ENCODE measurements at regions not wholly inside any gene's neighbourhood (a gene's known extent, or its start where the extent isn't known, plus 50 kb on each side); places are given as distances from the start of the nearest gene placed in this dataset.
"Not testable (repeated sequence)": the region's sequence is repeated elsewhere in the genome, so short reads cannot be mapped to it uniquely, and the experiment has no call there.

DNA sequence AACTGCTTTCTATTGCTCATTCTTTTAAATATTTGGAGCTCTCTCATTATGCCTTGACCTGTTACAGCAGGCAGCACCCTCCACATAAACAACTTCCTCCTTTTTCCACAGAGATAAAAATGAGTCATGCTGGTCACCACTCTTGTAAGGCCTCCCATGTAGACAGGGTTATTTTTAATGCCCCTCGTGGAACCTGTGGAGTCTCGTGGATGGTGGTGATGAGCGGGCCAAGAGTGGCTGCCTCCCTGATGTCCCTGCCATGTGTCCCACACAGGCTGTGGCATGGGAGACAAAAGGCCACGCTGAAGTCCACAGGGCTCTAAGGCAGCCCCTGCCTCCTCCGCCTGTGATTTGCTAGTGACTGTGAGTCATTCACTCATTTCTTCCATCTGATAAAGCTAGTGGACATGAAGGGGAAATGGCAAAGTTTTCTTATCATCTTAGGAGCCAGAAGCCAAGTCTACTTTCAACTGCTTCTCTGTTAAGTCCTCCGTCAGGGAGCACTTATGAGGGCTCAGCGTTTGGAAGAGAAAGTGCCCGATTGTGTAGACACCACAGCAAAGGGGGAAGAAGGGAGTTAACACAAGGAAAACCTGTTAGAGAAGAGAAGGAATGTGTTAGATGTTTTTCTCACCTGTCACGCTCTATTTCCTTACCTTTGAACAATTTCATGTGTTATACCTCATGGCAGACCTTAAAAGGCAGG is 121.6 kb upstream of the FAT1 start:
- no peak for TF ChIP-seq TARDBP (IDR thresholded peaks at IDR 0.05)
- no peak for TF ChIP-seq HDGF (IDR thresholded peaks at IDR 0.05; ENCODE audit: borderline replicate concordance)
- no peak for TF ChIP-seq ARNT (IDR thresholded peaks at IDR 0.05)
- no peak for TF ChIP-seq NFRKB (IDR thresholded peaks at IDR 0.05)
- no peak for TF ChIP-seq FOXM1 (IDR thresholded peaks at IDR 0.05; ENCODE audit: borderline replicate concordance)
- TF ChIP-seq LEF1 (IDR thresholded peaks at IDR 0.05; ENCODE audit: borderline replicate concordance) = no peak
- no peak for TF ChIP-seq ELF4 (IDR thresholded peaks at IDR 0.05)
- TF ChIP-seq CTBP1 (IDR thresholded peaks at IDR 0.05; ENCODE audit: borderline replicate concordance) = no peak
- TF ChIP-seq, protein P1, sequence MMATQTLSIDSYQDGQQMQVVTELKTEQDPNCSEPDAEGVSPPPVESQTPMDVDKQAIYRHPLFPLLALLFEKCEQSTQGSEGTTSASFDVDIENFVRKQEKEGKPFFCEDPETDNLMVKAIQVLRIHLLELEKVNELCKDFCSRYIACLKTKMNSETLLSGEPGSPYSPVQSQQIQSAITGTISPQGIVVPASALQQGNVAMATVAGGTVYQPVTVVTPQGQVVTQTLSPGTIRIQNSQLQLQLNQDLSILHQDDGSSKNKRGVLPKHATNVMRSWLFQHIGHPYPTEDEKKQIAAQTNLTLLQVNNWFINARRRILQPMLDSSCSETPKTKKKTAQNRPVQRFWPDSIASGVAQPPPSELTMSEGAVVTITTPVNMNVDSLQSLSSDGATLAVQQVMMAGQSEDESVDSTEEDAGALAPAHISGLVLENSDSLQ (IDR thresholded peaks at IDR 0.05) = no peak
- TF ChIP-seq FOXA1 (IDR thresholded peaks at IDR 0.05) = no peak
- TF ChIP-seq FOXK2 (IDR thresholded peaks at IDR 0.05) = no peak
- no peak for TF ChIP-seq SUZ12 (IDR thresholded peaks at IDR 0.05)
- TF ChIP-seq BHLHE40 (IDR thresholded peaks at IDR 0.05; ENCODE audit: borderline replicate concordance) = no peak
- no peak for TF ChIP-seq ZNF384 (IDR thresholded peaks at IDR 0.05)
- TF ChIP-seq SP1 (IDR thresholded peaks at IDR 0.05) = no peak
- TF ChIP-seq L3MBTL2 (conservative IDR thresholded peaks at IDR 0.05) = no peak
- DNase-seq (ENCODE audit: extremely low spot score) = no peak
- CTCF ChIA-PET = interaction anchor here (1.6 kb wide), 1 partner anchor 17 kb away, joined by 7 read pairs; no protein-coding TSS in a partner anchor
- POLR2A ChIA-PET = interaction anchor here (1.4 kb wide), 1 partner anchor 23 kb away, joined by 3 read pairs; no protein-coding TSS in a partner anchor

DNA sequence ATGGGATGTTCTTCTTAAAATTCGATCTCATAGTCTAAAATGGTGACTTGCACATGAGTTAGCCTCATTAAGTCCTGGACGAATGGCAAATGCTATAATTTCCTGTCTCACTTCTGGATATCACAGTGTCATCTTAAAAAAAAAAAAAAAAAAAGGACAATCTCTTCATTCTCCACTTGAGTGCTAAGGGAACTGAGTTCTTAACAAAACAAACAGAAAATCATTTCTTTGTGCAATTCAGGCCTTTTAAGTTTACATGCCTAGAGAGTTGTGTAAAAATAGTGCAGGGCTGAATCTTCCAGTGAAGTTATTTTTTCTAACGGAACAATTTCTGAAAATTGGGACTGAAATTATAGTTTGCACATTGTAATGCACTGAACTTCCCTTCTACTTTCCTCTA is 122.8 kb upstream of the FAT1 start:
- CTCF ChIA-PET = interaction anchor here (1.6 kb wide), 1 partner anchor 16 kb away, joined by 7 read pairs; no protein-coding TSS in a partner anchor
- TF ChIP-seq TARDBP (IDR thresholded peaks at IDR 0.05) (no peak), L3MBTL2 (conservative IDR thresholded peaks at IDR 0.05) (no peak), ZNF384 (IDR thresholded peaks at IDR 0.05) (no peak), LEF1 (IDR thresholded peaks at IDR 0.05; ENCODE audit: borderline replicate concordance) (no peak), SUZ12 (IDR thresholded peaks at IDR 0.05) (no peak), ARNT (IDR thresholded peaks at IDR 0.05) (no peak), NFRKB (IDR thresholded peaks at IDR 0.05) (no peak), BHLHE40 (IDR thresholded peaks at IDR 0.05; ENCODE audit: borderline replicate concordance) (no peak), FOXA1 (IDR thresholded peaks at IDR 0.05) (no peak), FOXM1 (IDR thresholded peaks at IDR 0.05; ENCODE audit: borderline replicate concordance) (no peak), CTBP1 (IDR thresholded peaks at IDR 0.05; ENCODE audit: borderline replicate concordance) (no peak)
- TF ChIP-seq, protein P1 (IDR thresholded peaks at IDR 0.05) = no peak
- POLR2A ChIA-PET = no interaction called here
- DNase-seq (ENCODE audit: extremely low spot score) = no peak

DNA sequence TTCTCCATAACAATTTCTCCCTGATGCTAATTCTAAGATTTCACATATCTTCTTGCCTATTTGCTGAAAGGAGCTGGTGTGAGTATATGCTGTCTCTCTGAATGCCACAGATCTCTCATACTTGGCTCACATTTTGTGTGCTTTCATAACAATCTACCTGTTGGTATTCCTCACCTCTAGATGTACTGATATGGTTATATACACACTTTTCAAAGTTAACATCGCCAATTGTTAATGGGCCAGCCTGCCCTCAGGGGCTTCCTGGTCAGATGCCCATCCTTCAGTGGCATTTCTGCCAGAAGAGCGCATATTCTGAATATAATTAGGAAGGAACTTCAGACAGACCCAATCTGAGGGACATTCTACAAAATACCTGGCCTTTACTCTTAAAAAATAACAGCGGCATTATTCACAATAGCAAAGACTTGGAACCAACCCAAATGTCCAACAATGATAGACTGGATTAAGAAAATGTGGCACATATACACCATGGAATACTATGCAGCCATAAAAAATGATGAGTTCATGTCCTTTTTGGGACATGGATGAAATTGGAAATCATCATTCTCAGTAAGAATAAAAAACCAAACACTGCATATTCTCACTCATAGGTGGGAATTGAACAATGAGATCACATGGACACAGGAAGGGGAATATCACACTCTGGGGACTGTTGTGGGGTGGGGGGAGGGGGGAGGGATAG is 123.9 kb upstream of the FAT1 start:
- DNase-seq (ENCODE audit: extremely low spot score); POLR2A ChIA-PET; CTCF ChIA-PET: not testable (repeated sequence)

DNA sequence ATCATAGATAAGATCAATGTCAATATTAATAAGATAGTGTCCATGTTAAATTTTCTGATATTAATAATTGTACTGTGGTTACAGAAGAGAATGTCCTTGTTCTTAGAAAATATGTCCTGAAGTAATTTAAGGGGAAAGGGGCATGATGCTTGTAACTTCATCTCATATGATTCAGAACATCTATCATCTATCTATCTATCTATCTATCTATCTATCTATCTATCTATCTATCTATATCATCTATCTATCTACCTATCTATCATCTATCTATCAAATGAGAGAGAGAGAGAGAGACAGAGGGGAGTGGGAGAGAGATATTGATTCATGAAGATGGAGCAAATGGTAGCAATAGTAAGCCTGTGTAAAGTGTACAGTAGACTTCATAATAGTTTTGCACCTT is 124.8 kb upstream of the FAT1 start:
- CTCF ChIA-PET = no interaction called here
- TF ChIP-seq ELF4 (IDR thresholded peaks at IDR 0.05) = no peak
- no peak for TF ChIP-seq SUZ12 (IDR thresholded peaks at IDR 0.05)
- no peak for TF ChIP-seq HDGF (IDR thresholded peaks at IDR 0.05; ENCODE audit: borderline replicate concordance)
- POLR2A ChIA-PET = no interaction called here
- no peak for DNase-seq (ENCODE audit: extremely low spot score)

DNA sequence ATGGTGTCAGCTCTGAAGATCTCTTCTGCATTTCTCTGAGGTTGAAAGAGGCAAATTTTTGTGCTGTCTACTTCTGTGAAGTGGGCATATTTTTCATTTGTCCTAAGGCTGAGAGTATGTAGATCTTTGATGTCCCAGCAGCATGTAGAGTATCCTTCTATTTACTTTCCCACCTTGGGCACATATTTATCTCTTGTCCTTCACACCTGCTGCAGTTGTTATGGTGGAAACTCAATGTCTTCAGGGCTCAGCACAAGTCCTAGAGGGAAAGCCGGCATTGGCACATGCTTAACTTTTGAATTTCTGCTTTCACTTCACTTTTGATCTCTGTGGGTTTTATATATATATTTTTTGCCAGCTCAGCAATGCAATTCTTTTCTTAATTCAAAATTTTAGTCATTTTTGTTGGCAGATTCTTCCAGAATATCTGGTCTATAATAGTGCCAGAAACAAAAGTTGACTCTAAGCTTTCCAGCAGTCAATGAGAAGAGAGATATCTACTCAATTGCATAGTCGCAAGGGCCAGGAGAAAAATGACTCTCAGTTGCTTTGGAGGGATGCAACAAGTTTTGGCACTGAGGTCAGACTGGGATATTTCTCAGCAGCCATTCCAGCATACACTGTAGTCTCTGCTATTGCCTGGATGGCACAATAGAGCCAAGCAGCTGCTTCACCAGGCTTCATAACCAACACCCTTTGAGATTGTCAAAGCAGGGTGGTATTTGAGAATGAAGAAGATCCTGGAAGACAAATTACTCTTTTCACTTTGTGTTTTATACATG is 127.8 kb upstream of the FAT1 start:
- DNase-seq (ENCODE audit: extremely low spot score) = no peak
- TF ChIP-seq FOXM1 (IDR thresholded peaks at IDR 0.05; ENCODE audit: borderline replicate concordance) (no peak), ZNF384 (IDR thresholded peaks at IDR 0.05) (no peak), HDGF (IDR thresholded peaks at IDR 0.05; ENCODE audit: borderline replicate concordance) (no peak), TARDBP (IDR thresholded peaks at IDR 0.05) (no peak), BHLHE40 (IDR thresholded peaks at IDR 0.05; ENCODE audit: borderline replicate concordance) (no peak), SP1 (IDR thresholded peaks at IDR 0.05) (no peak), NFRKB (IDR thresholded peaks at IDR 0.05) (no peak), FOXK2 (IDR thresholded peaks at IDR 0.05) (no peak), CTBP1 (IDR thresholded peaks at IDR 0.05; ENCODE audit: borderline replicate concordance) (no peak), ARNT (IDR thresholded peaks at IDR 0.05) (no peak), SUZ12 (IDR thresholded peaks at IDR 0.05) (no peak), ELF4 (IDR thresholded peaks at IDR 0.05) (no peak), FOXA1 (IDR thresholded peaks at IDR 0.05) (no peak), L3MBTL2 (conservative IDR thresholded peaks at IDR 0.05) (no peak), LEF1 (IDR thresholded peaks at IDR 0.05; ENCODE audit: borderline replicate concordance) (no peak)
- TF ChIP-seq, protein P1 (IDR thresholded peaks at IDR 0.05) = no peak
- ChIA-PET CTCF (no interaction called here), POLR2A (no interaction called here)

DNA sequence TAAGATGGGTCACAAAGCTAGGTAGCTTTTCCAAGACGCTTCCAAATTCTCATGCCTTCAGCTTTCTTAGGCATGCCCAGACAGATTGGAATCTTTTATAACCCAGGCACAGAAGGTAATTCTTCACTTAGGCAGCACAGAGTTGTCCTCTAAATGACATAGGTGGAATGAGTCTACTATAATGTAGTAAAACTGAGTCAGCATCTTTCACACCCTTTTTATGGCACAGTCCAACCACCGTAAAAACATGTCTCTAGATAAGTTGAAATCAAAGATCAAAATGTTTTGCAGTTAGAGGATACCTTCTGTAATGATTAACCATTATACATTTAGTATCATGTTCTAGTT is 128.4 kb upstream of the FAT1 start:
- POLR2A ChIA-PET = no interaction called here
- TF ChIP-seq FOXM1 (IDR thresholded peaks at IDR 0.05; ENCODE audit: borderline replicate concordance) (no peak), L3MBTL2 (conservative IDR thresholded peaks at IDR 0.05) (no peak), FOXA1 (IDR thresholded peaks at IDR 0.05) (no peak), TARDBP (IDR thresholded peaks at IDR 0.05) (no peak), ARNT (IDR thresholded peaks at IDR 0.05) (no peak), ZNF384 (IDR thresholded peaks at IDR 0.05) (no peak), ELF4 (IDR thresholded peaks at IDR 0.05) (no peak), SP1 (IDR thresholded peaks at IDR 0.05) (no peak), HDGF (IDR thresholded peaks at IDR 0.05; ENCODE audit: borderline replicate concordance) (no peak), LEF1 (IDR thresholded peaks at IDR 0.05; ENCODE audit: borderline replicate concordance) (no peak), SUZ12 (IDR thresholded peaks at IDR 0.05) (no peak), NFRKB (IDR thresholded peaks at IDR 0.05) (no peak), CTBP1 (IDR thresholded peaks at IDR 0.05; ENCODE audit: borderline replicate concordance) (no peak)
- TF ChIP-seq, protein P1 (IDR thresholded peaks at IDR 0.05) = no peak
- DNase-seq (ENCODE audit: extremely low spot score) = no peak
- CTCF ChIA-PET = no interaction called here
